HL-60/S4 treated with retinoic acid at 250 ng/mL for 4 days and 3 days (cell line): ENCODE measurements at regions not wholly inside any gene's neighbourhood (a gene's known extent, or its start where the extent isn't known, plus 50 kb on each side); places are given as distances from the start of the nearest gene placed in this dataset.

ENCODE experiments used
- in situ Hi-C: fragments of 300-500 bp; cut with MboI; formaldehyde crosslinking; loops from 2 replicates; pipeline ENCODE4 v1.7.0; 2022; ENCODE audit warnings: low sequenced_read_pairs

DNA sequence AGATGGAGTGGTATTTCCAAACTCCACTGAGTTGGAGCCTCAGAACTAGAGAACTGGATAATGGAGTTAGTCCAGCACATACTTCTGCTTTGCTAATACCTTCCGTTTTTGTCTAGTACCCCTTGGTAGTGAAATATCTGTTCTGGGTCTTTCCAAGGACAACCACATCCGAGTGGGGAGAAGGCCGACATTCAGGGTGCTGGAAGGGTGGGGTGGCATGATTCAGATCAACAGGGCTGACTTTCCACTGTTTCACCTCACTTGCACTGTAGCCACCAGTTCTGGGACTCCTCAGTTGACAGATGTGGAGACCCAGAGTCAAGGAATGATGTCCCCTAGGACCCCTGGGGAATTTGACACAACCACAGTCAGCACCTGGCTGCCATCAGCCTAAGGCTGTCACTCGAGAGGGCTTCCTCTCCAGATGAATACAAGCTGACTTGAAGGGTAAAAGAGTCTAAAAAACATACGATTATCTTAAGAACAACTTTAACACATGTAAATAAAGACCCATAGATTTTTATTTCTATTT, 84.8 kb upstream of the HNF1B start:
- in situ Hi-C loops, result no loop called here

DNA sequence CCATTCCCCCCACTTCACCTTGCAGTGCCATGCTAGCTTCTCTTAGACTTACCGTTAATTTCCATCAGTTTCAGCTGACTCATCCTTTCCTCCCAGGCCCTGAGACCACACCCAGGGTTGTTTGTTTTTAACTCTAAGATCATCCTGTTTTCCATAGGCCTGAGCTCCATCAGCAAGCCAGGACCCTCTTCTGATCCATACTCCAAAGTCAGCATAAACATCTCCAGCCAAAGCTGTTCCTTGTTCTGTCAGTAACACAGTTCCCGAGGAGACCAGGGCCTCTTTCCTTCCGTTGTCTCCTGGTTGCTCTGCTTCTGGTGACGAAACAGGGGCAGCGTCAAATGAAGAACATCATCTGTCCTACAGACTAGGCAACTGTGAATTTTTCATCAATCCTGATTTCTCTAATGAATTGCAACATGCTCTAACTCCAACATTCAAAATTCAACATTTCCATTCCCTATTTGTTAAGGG, 83.8 kb upstream of the HNF1B start:
- in situ Hi-C loops, result no loop called here

DNA sequence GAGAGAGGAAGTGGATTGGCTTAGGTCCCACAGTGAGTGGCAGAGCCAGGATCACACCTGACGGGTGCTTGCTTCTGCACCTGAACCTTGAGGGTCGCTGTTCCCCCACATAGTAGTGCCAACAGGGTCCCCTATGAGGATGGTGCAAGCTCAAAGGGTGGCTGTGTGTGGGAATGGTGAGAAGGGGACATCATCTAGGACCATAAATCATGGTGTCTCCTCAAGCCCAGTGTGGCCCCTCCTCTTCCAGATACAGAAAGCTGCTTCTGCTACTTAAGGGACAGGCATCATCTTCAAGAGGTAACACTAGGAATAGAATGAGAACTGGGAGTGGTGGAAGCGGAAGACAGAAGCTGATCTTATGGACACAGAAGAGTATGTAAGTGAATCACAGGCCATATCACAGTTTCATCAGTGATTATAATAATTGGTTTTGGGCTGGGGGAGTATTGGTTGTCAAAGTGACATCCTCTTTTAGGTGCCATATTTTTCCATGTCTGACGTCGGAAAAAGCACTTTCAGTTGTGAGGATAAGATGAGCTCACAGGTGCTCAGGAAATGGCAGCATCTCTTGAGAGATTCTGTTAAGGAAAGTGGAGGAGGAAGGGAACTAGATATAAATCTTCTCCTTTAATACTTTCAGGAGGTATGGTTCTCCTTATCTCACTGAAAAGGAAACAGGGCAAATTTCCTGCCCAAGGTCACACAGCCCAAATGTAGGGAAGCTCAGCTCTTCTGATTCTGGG, 83.2 kb upstream of the HNF1B start:
- in situ Hi-C loops, result no loop called here

DNA sequence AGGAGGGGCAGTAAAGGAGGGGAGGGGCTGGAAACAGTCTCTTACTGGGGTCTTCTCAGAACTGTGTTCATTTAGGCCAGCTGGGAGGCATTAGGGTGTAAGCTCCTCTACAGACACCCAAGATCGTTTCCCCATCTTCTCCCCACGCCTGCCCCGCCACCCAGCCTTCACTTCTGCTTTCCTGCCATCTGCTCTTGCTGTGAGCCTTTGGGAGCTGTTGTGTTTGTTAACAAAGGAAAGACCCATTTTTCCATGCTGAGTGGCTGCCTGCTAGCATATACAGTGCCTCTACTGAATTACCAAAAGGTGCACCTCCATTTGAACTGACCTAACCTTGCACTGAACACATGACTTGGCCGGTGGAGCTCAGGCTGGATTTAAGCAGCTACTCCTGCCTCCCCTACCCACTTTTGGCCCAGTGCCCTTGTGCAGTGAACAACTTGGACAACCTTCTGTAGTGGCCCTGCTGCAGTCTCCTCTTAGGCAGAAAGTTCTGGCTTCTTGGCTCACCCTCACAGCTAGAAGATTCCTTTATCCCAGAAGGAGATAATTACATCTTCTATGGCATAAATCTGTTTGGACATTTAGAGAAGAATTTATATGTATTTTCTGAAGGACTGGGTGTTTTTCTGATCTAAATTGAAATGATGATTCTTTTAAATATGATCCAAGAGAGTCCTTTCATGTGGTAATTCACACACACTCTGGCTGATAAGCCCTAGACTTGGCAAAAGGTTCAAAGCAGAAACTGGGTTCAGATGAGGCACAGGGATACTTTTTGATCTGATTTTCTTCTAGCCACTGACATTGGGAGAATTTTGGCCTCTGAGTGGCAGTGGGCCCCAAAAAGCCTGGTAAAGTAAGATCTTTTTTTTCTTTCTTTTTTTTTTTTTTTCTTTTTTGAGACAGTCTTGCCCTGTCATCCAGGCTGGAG, 81.9 kb upstream of the HNF1B start:
- in situ Hi-C loops, result no loop called here

DNA sequence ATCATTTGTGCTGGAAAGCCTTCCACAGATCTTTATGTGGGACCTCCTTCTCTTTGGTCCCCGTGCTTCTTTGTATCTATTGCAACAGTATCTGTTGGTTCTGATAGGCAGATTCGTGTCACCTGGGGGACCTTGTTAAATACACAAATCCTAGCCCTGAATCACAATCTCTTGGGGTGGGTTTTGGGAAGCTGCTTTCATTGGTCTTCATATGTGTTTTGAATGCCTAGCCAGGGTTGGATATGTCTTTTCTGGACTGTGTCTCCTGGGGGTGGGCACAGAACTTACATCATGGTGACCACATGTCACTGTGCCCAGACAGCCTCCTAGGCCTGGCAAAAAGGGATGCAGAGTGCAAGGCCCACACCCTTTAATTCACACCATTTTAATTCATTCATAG, 81.0 kb upstream of the HNF1B start:
- in situ Hi-C loops, result no loop called here

DNA sequence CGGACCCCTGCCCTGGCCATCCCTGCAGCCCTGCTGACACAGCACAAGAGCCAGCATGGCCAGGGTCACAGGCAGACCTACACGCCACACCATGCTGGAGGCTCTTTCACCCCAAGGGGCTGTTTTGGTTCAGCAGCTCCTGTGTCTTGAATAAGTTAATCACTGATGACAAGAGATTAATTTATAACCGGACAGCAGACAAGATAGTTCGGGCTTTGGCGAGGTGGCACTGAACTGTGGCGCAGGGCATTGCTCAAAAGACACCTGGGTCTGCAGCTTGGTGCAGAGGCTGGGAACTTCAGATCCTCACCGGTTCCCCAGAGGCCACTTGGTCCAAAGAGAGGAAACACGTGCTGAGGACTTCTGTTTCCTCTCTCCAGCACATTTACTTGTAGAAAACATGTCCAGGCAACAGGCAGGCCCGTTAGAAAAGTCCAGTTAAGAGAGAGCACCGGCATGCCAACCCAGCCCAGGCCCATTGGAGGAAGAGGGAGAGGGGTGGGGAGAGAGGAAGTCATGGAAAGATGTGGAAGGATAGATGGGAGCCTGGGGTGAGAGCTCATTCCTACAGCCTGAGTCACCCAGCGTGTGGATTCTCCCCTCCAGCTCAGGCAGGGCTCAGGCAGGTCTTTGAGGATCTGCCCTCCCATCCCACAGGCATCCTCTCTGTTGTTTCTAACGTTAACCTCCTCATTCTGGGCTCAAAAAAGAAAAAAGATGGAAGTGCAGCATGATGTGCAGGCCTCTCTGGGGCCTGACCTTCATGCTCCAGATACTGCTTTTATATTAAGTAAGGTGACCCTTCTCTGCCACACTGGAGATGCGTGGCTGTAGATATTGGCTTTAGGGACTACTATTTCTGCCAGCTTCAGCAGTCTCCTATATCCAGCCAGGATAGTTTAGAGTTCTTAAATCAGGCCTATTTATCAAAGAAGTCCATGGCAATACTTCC, 80.0 kb upstream of the HNF1B start:
- in situ Hi-C loops, result no loop called here

DNA sequence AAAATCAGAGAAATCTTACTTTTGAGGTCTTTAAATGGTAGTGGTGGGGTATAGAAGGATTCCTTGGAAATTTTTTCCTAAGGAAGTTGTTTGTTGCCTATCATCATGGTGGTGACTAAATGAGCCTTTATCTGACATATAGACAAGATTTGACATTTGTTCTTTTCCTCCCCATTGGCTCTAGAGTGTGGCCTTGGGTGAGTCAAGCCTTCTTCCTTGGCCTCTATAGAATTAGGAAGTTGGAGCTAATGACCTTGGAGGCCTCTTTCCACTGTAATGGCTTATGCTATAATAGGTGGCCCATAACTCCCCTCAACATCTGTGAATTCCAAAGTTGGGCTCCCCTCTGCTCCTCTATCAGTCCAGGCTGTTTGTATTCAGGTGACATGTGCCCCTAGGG, 79.1 kb upstream of the HNF1B start:
- in situ Hi-C loops, result no loop called here

DNA sequence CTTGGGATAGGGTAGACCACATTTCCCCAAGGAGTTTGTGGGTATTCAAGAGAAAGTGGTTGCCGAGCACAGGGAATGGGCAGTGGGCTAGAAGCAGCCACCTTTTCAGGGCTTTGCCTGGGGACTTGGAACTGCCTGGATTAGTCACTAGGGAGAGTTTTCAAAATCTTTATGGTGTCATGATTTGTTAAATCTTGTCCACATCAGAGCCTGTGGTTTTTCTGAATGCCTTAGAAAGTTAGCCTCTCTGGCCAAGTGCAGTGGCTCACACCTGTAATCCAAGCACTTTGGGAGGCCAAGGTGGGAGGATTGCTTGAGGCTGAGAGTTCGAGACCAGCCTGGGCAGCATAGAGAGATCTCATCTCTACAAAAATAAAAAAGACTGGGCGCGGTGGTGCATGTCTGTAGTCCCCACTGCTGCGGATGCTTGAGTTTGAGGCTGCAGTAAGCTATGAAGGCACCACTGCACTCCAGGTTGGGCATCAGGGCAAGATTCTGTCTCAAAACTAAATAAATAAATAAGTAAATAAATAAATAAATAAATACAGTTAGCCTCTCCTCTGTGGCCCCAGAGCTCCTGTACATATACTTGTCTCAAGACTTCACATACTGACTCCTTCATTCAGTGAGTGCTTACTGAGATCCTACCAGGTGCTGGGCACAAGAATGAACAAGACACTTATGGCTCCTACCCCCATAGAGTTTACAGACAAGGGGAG, 76.3 kb upstream of the HNF1B start:
- in situ Hi-C loops, result no loop called here

DNA sequence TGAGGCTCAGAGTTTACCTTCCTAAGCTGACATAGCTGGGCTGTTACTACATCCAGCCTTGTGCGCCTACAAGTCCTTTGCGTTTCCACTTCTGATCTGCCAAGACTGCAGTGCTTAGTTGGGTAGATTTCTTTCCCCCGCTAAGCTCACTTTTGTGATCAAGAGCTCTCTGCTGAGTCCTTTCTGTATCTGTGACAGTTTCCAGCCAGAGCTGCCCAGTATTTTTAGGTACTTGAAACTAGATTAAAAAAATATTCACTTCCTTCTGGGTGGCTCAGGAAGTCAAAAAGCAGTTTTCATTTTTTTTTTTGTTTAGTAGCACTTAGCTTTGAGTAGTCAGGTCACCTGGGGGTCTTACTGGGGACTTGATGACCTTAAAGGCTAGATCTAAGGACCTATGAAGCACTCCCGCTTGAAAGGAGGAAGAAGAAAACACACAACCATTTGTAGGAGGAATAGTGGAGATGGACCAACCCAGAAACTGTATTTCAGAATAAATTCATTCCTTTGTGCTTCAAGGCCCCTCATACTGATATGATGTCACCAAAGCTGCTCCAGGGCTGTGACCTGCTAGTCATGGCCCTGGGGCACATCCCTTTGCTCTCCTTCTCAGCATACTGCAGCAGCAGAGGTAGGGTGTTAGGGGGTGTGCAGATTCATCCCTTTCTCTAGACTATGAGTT, 75.6 kb upstream of the HNF1B start:
- in situ Hi-C loops, result no loop called here

DNA sequence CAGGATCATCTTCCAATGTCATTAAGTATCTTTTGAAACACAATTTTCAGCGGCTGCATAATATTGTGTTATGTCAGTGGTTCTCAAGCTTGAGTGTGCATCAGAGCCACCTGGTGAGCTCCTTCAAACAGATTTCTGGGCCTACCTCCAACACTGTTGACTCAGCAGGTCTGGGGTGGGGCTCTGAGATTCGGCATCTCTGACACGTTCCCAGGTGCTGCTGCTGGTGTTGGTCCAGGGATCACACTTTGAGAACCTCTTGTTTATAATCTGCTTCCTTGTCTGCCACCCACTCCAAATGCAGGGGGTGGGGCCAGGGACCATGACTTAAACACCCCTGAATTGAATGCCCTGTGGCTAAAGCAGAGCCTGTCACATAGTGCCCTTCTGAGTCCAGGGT, 73.8 kb upstream of the HNF1B start:
- in situ Hi-C loops, result no loop called here

DNA sequence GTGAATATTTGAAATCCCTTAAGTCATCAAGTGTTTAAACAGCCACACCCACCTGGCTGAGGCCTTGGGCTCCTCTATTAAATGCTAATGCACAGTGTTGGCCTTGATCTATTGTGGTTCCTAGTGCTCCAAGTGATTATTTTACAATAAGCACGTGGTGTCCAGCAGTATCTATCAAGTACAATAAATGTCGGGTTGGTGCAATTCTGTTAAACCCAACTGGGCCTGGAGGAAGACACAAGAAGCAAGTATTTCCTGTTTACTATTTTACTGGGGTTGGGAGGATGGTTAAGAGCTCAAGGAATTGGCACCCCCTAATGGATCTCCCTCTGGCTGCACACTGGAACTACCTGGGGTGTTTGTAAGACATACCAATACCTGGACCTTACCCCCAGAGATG, 72.1 kb upstream of the HNF1B start:
- in situ Hi-C loops, result no loop called here

DNA sequence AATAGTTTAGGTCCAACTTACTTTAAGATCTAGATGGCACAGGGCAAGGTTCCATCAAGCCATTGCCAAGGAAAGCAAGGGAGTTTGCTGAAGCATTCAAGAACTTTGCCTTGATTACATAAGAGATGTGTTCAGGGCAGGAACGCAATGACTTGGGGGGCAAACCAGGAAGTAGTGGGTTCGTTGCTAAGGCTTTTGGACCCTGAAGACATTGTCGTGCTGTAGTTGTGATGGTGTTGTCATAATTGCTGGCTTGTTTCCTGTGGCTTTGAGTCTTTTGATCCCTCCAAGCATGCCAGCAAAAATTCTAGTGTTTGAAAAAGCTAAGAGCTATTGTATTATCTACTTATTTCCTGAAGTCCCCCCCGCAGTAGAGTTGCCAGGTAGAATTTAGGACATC, 70.7 kb upstream of the HNF1B start:
- in situ Hi-C loops, result no loop called here

DNA sequence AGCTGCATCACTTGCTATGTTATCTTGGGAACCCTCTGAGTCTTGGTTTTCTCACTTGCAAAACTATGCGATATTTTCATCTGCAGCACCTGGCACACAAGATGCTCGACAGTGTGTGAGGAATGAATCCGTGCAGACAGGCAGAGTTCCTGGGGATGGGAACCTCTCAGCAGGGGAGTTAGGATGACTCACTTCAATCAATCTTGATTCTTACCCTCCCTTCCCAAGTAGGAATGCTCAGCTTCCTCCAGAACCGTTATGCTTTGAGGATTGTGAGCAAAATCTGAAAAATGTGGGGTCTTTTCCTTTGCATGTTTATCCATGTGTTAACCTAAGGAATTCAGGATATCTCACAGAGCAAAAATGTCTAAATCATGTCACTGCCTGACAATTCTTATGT, 68.9 kb upstream of the HNF1B start:
- in situ Hi-C loops, result no loop called here

DNA sequence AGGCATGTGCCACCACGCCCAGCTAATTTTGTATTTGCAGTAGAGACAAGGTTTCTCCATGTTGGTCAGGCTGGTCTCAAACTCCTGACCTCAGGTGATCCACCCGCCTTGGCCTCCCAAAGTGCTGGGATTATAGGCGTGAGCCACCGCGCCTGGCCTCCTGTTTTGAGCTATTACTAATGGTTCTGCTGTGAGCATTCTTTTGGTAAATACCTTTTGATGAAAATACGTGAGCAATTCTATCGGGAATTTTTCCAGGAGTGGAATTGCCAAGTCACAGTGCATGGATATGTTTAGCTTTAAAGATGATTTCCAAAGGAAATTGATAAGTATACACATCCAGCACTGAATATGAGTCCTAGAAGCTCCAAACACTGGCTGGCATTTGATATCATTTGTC, 64.0 kb upstream of the HNF1B start:
- in situ Hi-C loops, result loop anchor here (10.0 kb wide), 1 partner anchor 114 kb away; no protein-coding TSS in a partner anchor

DNA sequence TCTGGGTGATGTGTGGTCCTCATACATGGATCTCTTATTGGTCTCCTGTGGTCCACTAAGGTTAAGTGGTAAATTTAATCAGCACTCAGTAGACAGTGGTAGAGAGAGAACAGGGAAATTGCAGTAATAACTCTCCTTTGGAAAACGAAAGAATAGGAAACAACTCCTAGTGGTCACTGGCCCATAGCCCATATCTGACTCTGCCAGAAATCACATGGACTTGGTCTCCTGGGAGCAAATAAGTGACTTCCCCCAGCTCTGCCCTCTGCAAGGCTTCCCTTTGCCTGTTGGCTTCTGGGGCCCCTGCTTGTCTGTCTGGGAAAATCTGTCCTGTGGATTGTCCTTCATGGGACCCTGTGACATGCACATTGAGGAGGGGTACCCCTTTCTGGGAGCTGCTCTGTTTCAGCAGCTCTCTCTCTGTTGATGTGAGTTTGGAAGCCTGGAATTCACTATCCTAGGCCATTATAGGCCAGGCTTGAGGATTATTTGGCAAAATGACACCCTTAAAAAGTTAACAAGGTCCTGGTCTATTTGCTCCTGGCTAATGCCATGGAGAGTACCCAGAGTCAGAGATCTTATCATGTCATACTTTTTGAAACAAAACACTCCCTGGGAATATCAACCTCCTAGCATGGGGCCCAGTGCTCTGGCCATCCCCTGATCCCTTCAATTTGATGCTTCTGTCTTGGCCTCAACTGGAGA, 58.0 kb upstream of the HNF1B start:
- in situ Hi-C loops, result loop anchor here (10.0 kb wide), 1 partner anchor 108 kb away; no protein-coding TSS in a partner anchor

DNA sequence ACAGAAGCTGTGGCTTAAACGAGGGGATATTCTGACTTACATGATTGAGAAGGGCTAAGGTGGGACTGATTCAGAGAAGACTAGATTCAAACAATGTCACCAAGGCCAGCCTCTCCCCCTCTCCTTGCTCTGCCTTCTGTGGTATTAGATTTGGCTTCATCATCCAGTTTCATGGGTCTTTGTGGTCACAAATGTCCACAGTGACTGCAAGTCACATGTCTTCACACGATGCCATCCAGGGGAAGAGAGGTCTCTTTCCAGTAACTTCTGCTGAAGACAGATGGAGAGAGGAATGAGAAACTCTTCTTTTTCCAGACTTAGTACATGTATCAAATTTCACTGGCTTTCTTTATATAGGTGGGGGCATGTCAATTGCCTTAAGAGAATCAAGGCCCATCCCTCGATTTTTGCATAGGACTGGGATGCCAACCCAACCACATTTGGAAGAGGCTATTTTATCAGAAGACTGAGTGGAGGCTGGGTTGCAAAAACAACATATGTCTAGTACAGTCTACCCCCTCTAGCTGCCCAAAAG, 57.3 kb upstream of the HNF1B start:
- in situ Hi-C loops, result loop anchor here (10.0 kb wide), 1 partner anchor 107 kb away; no protein-coding TSS in a partner anchor

DNA sequence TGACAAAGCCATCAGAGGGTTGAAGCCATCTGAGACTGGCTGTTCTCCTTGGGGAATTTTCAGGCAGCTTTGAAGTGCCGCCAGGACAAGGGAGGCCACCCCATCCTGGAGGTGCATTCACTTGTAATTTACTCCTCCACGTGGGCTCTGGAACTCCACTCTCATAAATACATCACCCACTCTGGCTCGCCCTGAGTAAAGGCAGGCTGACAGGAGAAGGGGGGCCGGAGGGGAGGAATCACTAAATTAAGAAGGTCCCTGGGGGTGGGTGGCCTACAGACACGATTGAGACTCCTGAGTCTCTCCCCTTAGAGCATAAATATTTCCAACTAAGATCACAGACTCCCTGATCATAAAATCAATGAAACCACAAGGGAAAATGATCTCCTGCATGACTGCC, 56.3 kb upstream of the HNF1B start:
- in situ Hi-C loops, result loop anchor here (10.0 kb wide), 1 partner anchor 106 kb away; no protein-coding TSS in a partner anchor

DNA sequence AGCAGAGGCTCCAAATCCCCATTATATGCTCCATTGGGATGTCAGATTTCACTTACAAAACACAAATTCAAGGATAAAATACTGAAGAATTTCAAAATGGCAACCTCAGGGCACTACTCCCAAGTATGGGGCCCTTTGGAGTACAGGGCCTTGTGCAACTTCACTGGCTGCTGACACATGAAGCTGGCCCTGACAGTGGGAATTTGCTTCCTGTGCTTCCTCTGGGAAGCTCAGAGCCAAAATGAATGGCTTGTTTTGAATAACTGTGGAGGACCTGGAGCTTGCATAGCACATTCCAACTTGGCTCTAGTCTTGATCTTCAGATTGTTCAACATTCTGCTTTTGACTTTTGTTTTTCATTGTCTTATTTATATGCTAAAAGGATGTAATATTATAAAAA, 52.3 kb upstream of the HNF1B start:
- in situ Hi-C loops, result no loop called here
